SJSA1 (cell line): ENCODE measurements at regions not wholly inside any gene's neighbourhood (a gene's known extent, or its start where the extent isn't known, plus 50 kb on each side); places are given as distances from the start of the nearest gene placed in this dataset.

Source experiments
- DNase-seq, 2 experiments: peaks; one replicate each; pipeline ENCODE4 v3.0.0-alpha.2; 2015 to 2020; ENCODE audit warnings: low spot score in 2 of 2, low read depth in 1 of 2
- H3K27ac ChIP-seq: fragments of 250-450 bp; sonication (Bioruptor Pico); 2 replicates; pipeline ENCODE4 v1.5.1; 2020; ENCODE audit warnings: mild to moderate bottlenecking, moderate library complexity
- H3K27me3 ChIP-seq: fragments of 250-450 bp; sonication (Bioruptor Pico); replicated peaks from 2 replicates; pipeline ENCODE4 v1.5.1; 2020; ENCODE audit warnings: mild to moderate bottlenecking, moderate library complexity
- H3K36me3 ChIP-seq: fragments of 250-450 bp; sonication (Bioruptor Pico); 2 replicates; pipeline ENCODE4 v1.5.1; 2020; ENCODE audit warnings: mild to moderate bottlenecking
- H3K4me1 ChIP-seq: fragments of 250-450 bp; sonication (Bioruptor Pico); replicated peaks from 2 replicates; pipeline ENCODE4 v1.6.1; 2021; ENCODE audit warnings: mild to moderate bottlenecking
- H3K4me3 ChIP-seq: fragments of 250-450 bp; sonication (Bioruptor Pico); 2 replicates; pipeline ENCODE4 v1.5.1; 2020; ENCODE audit warnings: mild to moderate bottlenecking
- H3K9me3 ChIP-seq: fragments of 250-450 bp; sonication (Bioruptor Pico); replicated peaks from 2 replicates; pipeline ENCODE4 v1.5.1; 2020; ENCODE audit warnings: mild to moderate bottlenecking

DNA sequence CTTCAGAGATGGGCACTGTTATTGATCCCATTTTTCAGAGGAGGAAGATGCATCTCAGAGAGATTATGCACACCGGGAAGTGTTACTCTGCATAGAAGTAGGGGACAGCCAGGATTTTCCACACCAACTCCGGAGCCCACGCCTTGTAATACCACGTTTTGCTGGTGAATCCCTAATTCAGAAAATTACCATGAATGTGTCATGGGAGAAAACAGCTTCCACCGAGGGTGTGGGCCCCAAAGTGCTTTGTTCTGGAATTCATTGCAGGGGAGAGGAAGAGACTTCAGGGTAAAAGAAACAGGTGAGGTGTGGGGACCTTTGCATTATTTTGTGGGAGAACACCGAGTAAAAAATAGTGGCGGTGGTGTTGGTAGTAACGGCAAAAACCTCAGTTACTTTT is 1051.4 kb upstream of the RBFOX1 start:
- H3K4me1 ChIP-seq = no peaks in the 10 kb centered on the region
- no peak for DNase-seq
- no peaks in the 10 kb centered on the region; the same call in none of the 2 replicates for H3K9me3 ChIP-seq
- no peaks in the 10 kb centered on the region for H3K27me3 ChIP-seq
- H3K36me3 ChIP-seq = no peaks in the 10 kb centered on the region
- no peak overlapping the region for H3K4me3 ChIP-seq
- H3K27ac ChIP-seq = no peak overlapping the region

- Histone ChIP-seq H3K9me3 (no peaks in the 10 kb centered on the region; the same call in 1 of the 2 replicates), H3K27me3 (no peaks in the 10 kb centered on the region), H3K4me1 (no peaks in the 10 kb centered on the region), H3K4me3 (no peak overlapping the region), H3K36me3 (no peaks in the 10 kb centered on the region), H3K27ac (no peak overlapping the region)
- no peak for DNase-seq
Observed at GRCh38 chr16:6280055-6280454, 1052.6 kb upstream of the RBFOX1 start.

GRCh38 chr16:6279286-6279685 is 1053.4 kb upstream of the RBFOX1 start:
- no peaks in the 10 kb centered on the region for H3K36me3 ChIP-seq
- H3K9me3 ChIP-seq = no peaks in the 10 kb centered on the region; the same call in 1 of the 2 replicates
- H3K27ac ChIP-seq = no peak overlapping the region
- H3K27me3 ChIP-seq = no peaks in the 10 kb centered on the region
- DNase-seq = no peak
- no peak overlapping the region for H3K4me3 ChIP-seq
- no peaks in the 10 kb centered on the region for H3K4me1 ChIP-seq

DNA sequence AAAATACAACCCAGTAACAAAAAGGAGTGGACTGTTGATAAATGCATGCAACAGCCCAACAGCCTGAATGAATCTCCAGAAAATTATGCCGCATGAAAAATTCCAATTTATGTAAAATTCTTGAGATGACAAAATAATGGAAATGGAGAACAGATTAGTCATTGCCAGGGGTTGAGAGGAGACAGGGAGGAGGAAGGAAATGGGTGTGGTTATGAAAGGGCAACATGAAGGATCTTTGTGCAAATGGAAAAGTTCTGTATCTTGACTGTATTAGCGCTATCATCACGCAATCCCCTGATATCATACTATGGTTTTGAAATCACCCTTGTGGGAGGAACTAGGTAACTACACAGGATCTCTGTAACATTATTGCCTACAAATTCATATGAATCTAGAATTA is 1058.3 kb upstream of the RBFOX1 start:
- no peak for DNase-seq
- no peak overlapping the region for H3K4me3 ChIP-seq
- no peaks in the 10 kb centered on the region for H3K4me1 ChIP-seq
- H3K36me3 ChIP-seq = no peaks in the 10 kb centered on the region
- no peak overlapping the region for H3K27ac ChIP-seq
- no peaks in the 10 kb centered on the region for H3K9me3 ChIP-seq
- no peaks in the 10 kb centered on the region for H3K27me3 ChIP-seq

- Histone ChIP-seq H3K4me3 (no peak overlapping the region), H3K27ac (no peak overlapping the region), H3K36me3 (no peaks in the 10 kb centered on the region), H3K27me3 (no peaks in the 10 kb centered on the region), H3K9me3 (0 out of 2 replicates have a peak, but pooled peaks cover 5% of the 10 kb centered on the region), H3K4me1 (no peaks in the 10 kb centered on the region)
- DNase-seq = no peak
Observed at GRCh38 chr16:6267682-6268081, 1065.0 kb upstream of the RBFOX1 start.

DNA sequence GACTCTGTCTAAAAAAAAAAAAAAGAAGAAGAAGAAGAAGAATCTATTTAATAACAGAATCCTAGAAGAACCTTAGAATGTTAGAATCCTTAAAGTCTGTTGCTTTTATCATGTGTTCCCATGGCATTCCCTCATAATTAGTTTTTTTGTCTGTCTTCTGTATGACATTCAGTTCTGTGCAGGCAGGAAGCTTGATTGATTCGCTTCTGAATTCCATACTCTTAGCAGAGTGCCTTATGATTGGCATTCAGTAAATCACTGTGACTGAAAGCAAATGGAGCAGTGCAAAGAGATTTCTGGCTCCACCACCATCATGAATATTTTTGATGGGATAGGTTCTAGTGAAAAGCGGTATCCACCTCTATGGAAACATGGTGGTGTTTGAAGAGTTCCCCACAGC is 1065.9 kb upstream of the RBFOX1 start:
- no peaks in the 10 kb centered on the region for H3K27me3 ChIP-seq
- H3K27ac ChIP-seq = no peak overlapping the region
- no peak overlapping the region for H3K4me3 ChIP-seq
- no peak for DNase-seq
- H3K4me1 ChIP-seq = no peaks in the 10 kb centered on the region
- H3K36me3 ChIP-seq = no peaks in the 10 kb centered on the region
- 0 out of 2 replicates have a peak, but pooled peaks cover 5% of the 10 kb centered on the region for H3K9me3 ChIP-seq

DNA sequence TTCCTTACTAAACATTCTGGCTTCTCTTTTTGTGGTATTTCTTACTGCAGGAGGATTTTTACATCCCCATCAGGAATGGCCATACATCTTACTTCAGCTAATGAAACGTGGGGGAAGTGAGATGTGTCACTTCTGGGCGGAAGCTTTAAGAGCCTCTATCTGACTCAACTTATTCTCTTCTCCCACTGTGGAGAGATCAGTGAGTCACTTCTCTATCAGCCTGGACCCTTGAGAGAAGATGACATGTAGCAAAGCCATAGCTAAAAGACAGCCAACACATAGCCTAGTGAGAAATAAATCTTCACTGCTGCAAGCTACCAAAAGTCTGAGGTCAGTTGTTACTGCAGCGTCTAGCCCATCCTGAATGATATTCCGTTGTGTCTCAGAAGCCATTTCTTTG is 1066.7 kb upstream of the RBFOX1 start:
- no peaks in the 10 kb centered on the region for H3K36me3 ChIP-seq
- no peaks in the 10 kb centered on the region for H3K27me3 ChIP-seq
- H3K27ac ChIP-seq = no peak overlapping the region
- H3K4me1 ChIP-seq = no peaks in the 10 kb centered on the region
- H3K4me3 ChIP-seq = no peak overlapping the region
- no peak for DNase-seq
- H3K9me3 ChIP-seq = peaks cover 7% of the 10 kb centered on the region; the same call in 1 of the 2 replicates

GRCh38 chr16:6258056-6258455 is 1074.6 kb upstream of the RBFOX1 start:
- Histone ChIP-seq H3K27me3 (no peaks in the 10 kb centered on the region), H3K27ac (no peak overlapping the region), H3K9me3 (peaks cover 2% of the 10 kb centered on the region; the same call in 1 of the 2 replicates), H3K4me1 (no peaks in the 10 kb centered on the region), H3K4me3 (no peak overlapping the region), H3K36me3 (no peaks in the 10 kb centered on the region)
- no peak for DNase-seq

DNA sequence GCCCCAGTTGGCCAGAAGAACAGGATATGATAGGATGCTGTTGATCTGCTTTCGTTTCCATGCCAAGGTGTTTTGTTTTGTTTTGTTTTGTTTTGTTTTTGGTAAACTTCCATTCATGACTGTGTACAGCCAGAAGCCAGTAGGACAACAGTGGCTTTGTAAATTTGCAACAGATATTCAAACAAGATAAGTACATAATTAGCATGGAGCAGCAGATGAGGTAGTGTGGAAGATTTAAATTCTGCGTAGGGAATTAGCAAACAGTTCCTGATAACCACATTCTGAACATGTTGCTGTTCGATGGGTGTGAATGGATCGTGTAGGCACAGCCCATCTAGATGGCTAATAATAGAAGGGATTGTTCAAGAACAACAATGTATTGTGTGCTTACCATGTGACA is 1080.1 kb upstream of the RBFOX1 start:
- H3K4me3 ChIP-seq = no peak overlapping the region

GRCh38 chr16:6250511-6250910 is 1082.1 kb upstream of the RBFOX1 start:
- Histone ChIP-seq H3K27ac (no peak overlapping the region), H3K9me3 (no peaks in the 10 kb centered on the region; the same call in 1 of the 2 replicates), H3K4me1 (no peaks in the 10 kb centered on the region), H3K4me3 (no peak overlapping the region), H3K36me3 (no peaks in the 10 kb centered on the region), H3K27me3 (no peaks in the 10 kb centered on the region)
- DNase-seq = no peak

More for the DNA sequence above, 1080.1 kb upstream of the RBFOX1 start:
- Histone ChIP-seq H3K27me3 (no peaks in the 10 kb centered on the region), H3K27ac (no peak overlapping the region), H3K36me3 (no peaks in the 10 kb centered on the region), H3K4me1 (no peaks in the 10 kb centered on the region), H3K9me3 (no peaks in the 10 kb centered on the region; the same call in 1 of the 2 replicates)
- no peak for DNase-seq

DNA sequence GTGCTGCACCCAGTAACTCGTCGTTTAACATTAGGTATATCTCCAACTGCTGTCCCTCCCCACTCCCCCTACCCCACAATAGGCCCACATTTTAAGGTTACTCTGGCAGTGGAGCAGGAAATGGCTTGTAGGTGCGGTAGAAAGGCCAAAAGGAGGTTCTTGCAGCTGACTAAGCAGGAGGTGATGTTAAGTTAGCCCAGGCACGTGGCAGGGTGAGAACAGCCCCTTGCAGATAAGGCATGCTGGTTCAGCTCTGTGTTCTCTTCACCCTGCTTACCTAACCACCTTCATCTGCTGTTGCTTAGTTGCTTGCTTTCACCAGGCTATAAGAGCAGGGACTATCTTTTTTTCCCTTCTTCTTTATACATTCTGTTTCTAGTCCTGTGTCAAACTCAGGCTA is 1082.8 kb upstream of the RBFOX1 start:
- DNase-seq = no peak
- H3K4me3 ChIP-seq = no peak overlapping the region
- H3K27ac ChIP-seq = no peak overlapping the region

DNA sequence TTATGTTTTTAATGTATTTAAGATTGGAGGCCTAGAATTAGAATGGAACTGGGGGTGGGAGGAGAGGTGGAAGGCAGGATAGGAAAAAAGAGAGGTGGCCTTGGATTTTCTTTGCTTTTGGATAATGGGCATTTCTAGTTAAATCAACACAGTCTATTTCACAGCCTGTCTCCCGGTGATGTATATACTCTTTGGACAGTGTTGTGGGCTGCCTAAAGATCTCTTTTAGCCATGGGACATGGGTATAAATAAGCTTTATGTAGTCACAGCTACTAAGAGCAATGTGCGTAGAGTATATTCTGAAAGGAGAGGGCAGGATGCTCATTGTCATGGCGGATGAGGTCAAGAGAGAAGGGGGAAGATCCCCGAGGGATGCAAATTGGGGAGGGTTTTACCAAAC is 1084.4 kb upstream of the RBFOX1 start:
- no peak overlapping the region for H3K27ac ChIP-seq
- no peaks in the 10 kb centered on the region for H3K4me1 ChIP-seq
- no peaks in the 10 kb centered on the region; the same call in 1 of the 2 replicates for H3K9me3 ChIP-seq
- no peaks in the 10 kb centered on the region for H3K27me3 ChIP-seq
- DNase-seq = no peak
- H3K36me3 ChIP-seq = no peaks in the 10 kb centered on the region
- no peak overlapping the region for H3K4me3 ChIP-seq

More for the DNA sequence above, 1082.8 kb upstream of the RBFOX1 start:
- H3K4me1 ChIP-seq = no peaks in the 10 kb centered on the region
- H3K36me3 ChIP-seq = no peaks in the 10 kb centered on the region
- H3K9me3 ChIP-seq = no peaks in the 10 kb centered on the region; the same call in 1 of the 2 replicates
- H3K27me3 ChIP-seq = no peaks in the 10 kb centered on the region

GRCh38 chr16:6247775-6248174 is 1084.9 kb upstream of the RBFOX1 start:
- Histone ChIP-seq H3K4me1 (no peaks in the 10 kb centered on the region), H3K27me3 (no peaks in the 10 kb centered on the region), H3K36me3 (no peaks in the 10 kb centered on the region), H3K9me3 (no peaks in the 10 kb centered on the region; the same call in 1 of the 2 replicates), H3K27ac (no peak overlapping the region), H3K4me3 (no peak overlapping the region)
- no peak for DNase-seq

GRCh38 chr16:6247150-6247549 is 1085.5 kb upstream of the RBFOX1 start:
- H3K27ac ChIP-seq = no peak overlapping the region
- no peak for DNase-seq

GRCh38 chr16:6246266-6246665 is 1086.4 kb upstream of the RBFOX1 start:
- no peak overlapping the region for H3K4me3 ChIP-seq
- no peaks in the 10 kb centered on the region for H3K4me1 ChIP-seq
- H3K36me3 ChIP-seq = no peaks in the 10 kb centered on the region
- DNase-seq = no peak
- no peak overlapping the region for H3K27ac ChIP-seq
- no peaks in the 10 kb centered on the region for H3K27me3 ChIP-seq
- no peaks in the 10 kb centered on the region for H3K9me3 ChIP-seq

More at GRCh38 chr16:6247150-6247549, 1085.5 kb upstream of the RBFOX1 start:
- H3K27me3 ChIP-seq = no peaks in the 10 kb centered on the region
- H3K4me3 ChIP-seq = no peak overlapping the region
- H3K36me3 ChIP-seq = no peaks in the 10 kb centered on the region
- H3K9me3 ChIP-seq = no peaks in the 10 kb centered on the region
- H3K4me1 ChIP-seq = no peaks in the 10 kb centered on the region
